GM23248 (cell line): ENCODE measurements at regions not wholly inside any gene's neighbourhood (a gene's known extent, or its start where the extent isn't known, plus 50 kb on each side); places are given as distances from the start of the nearest gene placed in this dataset.

Experiments
- DNase-seq: peaks from one replicate; pipeline ENCODE4 v3.0.0-alpha.2; 2015
- H2AFZ ChIP-seq: fragments of 200-600 bp; sonication (generic); 2 replicates; pipeline ENCODE4 v1.6.1; 2016; ENCODE audit warnings: antibody characterized with exemption
- H3F3A ChIP-seq: fragments of 200-600 bp; sonication (generic); 2 replicates; pipeline ENCODE4 v1.6.1; 2016; ENCODE audit warnings: mild to moderate bottlenecking, antibody characterized with exemption, mixed run types; ENCODE audit not compliant: insufficient read depth
- H3K27ac ChIP-seq: fragments of 200-600 bp; sonication (generic); 2 replicates; pipeline ENCODE4 v1.5.1; 2016; ENCODE audit warnings: mild to moderate bottlenecking
- H3K27me3 ChIP-seq: fragments of 200-600 bp; sonication (generic); replicated peaks from 2 replicates; pipeline ENCODE4 v1.6.1; 2016; ENCODE audit warnings: mild to moderate bottlenecking; ENCODE audit not compliant: insufficient read depth
- H3K36me3 ChIP-seq: fragments of 200-600 bp; sonication (generic); 2 replicates; pipeline ENCODE4 v1.6.1; 2016; ENCODE audit warnings: low read depth, mild to moderate bottlenecking
- H3K4me1 ChIP-seq: fragments of 200-600 bp; sonication (generic); 2 replicates; pipeline ENCODE4 v1.6.1; 2016; ENCODE audit warnings: mild to moderate bottlenecking; ENCODE audit not compliant: insufficient read depth
- H3K4me2 ChIP-seq: fragments of 200-600 bp; sonication (generic); one replicate; pipeline ENCODE4 v1.6.1; 2016; ENCODE audit warnings: mild to moderate bottlenecking; ENCODE audit not compliant: unreplicated experiment
- H3K4me3 ChIP-seq: fragments of 200-600 bp; sonication (generic); 2 replicates; pipeline ENCODE4 v1.5.1; 2016; ENCODE audit warnings: mild to moderate bottlenecking
- H3K79me2 ChIP-seq: fragments of 200-600 bp; sonication (generic); 2 replicates; pipeline ENCODE4 v1.6.1; 2016; ENCODE audit warnings: mild to moderate bottlenecking; ENCODE audit not compliant: insufficient read depth
- H3K9ac ChIP-seq: fragments of 200-600 bp; sonication (generic); 2 replicates; pipeline ENCODE4 v1.6.1; 2016; ENCODE audit warnings: mild to moderate bottlenecking
- H3K9me2 ChIP-seq: fragments of 200-600 bp; sonication (generic); 2 replicates; pipeline ENCODE4 v1.6.1; 2016; ENCODE audit warnings: mixed run types, mild to moderate bottlenecking, moderate library complexity; ENCODE audit not compliant: insufficient read depth
- H3K9me3 ChIP-seq: fragments of 200-600 bp; sonication (generic); one replicate; pipeline ENCODE4 v1.6.1; 2017; ENCODE audit warnings: low read depth
- H4K20me1 ChIP-seq: fragments of 200-600 bp; sonication (generic); 2 replicates; pipeline ENCODE4 v1.6.0; 2016; ENCODE audit not compliant: insufficient read depth
- EZH2 ChIP-seq: fragments of 200-600 bp; sonication (generic); IDR thresholded peaks from 2 replicates; pipeline ENCODE4 v1.6.1; 2018; ENCODE audit warnings: antibody characterized with exemption, mild to moderate bottlenecking; ENCODE audit not compliant: insufficient read depth, poor library complexity, severe bottlenecking
- EZH2phosphoT487 ChIP-seq: fragments of 200-600 bp; sonication (generic); IDR thresholded peaks from 2 replicates; pipeline ENCODE4 v1.6.1; 2018; ENCODE audit warnings: antibody characterized with exemption, moderate library complexity, mild to moderate bottlenecking, low read depth; ENCODE audit not compliant: insufficient read depth
- WGBS, 2 experiments: methylation state at CpG; one replicate each; pipeline ENCODE4 v1.1.6; 2015 to 2017; ENCODE audit warnings: low lambda C conversion rate in 2 of 2, low coverage in 1 of 2; ENCODE audit errors: missing lambda C conversion rate in 2 of 2; 5-methylcytosine and 5-hydroxymethylcytosine counted together
- in situ Hi-C: fragments of 300-500 bp; cut with MboI; formaldehyde crosslinking; loops from 2 replicates; pipeline ENCODE4 v1.15.0; 2020

DNA sequence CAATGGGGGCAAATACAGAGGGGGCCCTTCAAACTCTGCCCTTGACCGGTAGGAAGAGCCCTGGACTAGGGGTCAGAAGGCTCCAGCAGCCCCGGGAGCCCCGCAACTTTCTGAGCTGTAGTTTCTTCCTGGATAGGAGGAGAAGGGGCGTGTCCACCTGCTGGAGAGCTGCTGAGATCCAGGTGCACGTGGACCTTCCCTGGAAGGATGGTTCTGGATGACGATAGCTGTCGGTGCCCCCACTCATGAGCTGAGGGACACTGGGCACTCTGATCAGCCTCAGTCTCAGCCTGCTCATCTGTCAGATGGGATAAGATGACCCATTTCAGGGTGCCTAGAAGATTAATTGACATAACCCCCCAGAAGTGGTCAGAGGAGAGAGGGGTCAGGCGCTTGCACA is 125.2 kb upstream of the HDAC4 start:
- 0 out of 2 replicates have a peak, but pooled peaks cover 4% of the 10 kb centered on the region for H3K27me3 ChIP-seq
- DNase-seq: no peak
- in situ Hi-C loops: no loop called here
- no peaks in the 10 kb centered on the region for H3K9me3 ChIP-seq
- H3K27ac ChIP-seq: no peak overlapping the region
- no peaks in the 10 kb centered on the region for H3K36me3 ChIP-seq
- WGBS, 2 experiments: 53 to 55% methylated on average over 8 of the region's 8 CpGs
- no peak overlapping the region for H3K9ac ChIP-seq
- H4K20me1 ChIP-seq: no peaks in the 10 kb centered on the region
- H3K79me2 ChIP-seq: no peaks in the 10 kb centered on the region
- no peak for TF ChIP-seq EZH2
- TF ChIP-seq EZH2phosphoT487: no peak
- H3K4me2 ChIP-seq: no peak overlapping the region
- no peak overlapping the region for H3K4me3 ChIP-seq
- no peak overlapping the region for H2AFZ ChIP-seq
- H3F3A ChIP-seq: no peaks in the 10 kb centered on the region
- no peaks in the 10 kb centered on the region for H3K9me2 ChIP-seq
- no peaks in the 10 kb centered on the region for H3K4me1 ChIP-seq

DNA sequence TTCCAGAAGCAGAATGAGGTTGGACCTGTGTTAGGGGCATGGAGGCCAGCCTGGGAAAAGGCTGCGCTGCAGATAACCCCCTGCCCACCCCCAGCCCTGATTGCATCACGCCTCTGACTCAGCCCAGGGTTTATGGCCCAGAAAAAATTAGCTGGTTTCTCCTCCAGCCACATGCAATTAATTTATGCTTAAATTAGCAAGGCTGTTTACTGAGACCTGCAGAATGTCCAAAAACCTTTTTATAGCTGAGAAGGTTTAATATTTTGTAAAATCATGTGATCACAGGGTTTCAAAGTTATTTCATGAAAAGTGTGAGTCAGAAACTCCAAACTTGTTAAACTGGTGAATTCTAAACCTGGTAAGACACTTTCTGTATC is 123.1 kb upstream of the HDAC4 start:
- no peak overlapping the region for H2AFZ ChIP-seq
- H3K4me1 ChIP-seq: no peaks in the 10 kb centered on the region
- DNase-seq: peak; percentile 17
- no peak overlapping the region for H3K4me2 ChIP-seq
- TF ChIP-seq EZH2phosphoT487 (no peak), EZH2 (no peak)
- no peak overlapping the region for H3K9ac ChIP-seq
- H4K20me1 ChIP-seq: no peaks in the 10 kb centered on the region
- 0 to 2% methylated on average over 2 of the region's 2 CpGs for WGBS, 2 experiments
- in situ Hi-C loops: no loop called here
- no peaks in the 10 kb centered on the region for H3F3A ChIP-seq
- 0 out of 2 replicates have a peak, but pooled peaks cover 4% of the 10 kb centered on the region for H3K27me3 ChIP-seq
- no peaks in the 10 kb centered on the region for H3K79me2 ChIP-seq
- H3K9me2 ChIP-seq: no peaks in the 10 kb centered on the region
- H3K36me3 ChIP-seq: no peaks in the 10 kb centered on the region
- no peak overlapping the region for H3K27ac ChIP-seq
- H3K9me3 ChIP-seq: no peaks in the 10 kb centered on the region
- no peak overlapping the region for H3K4me3 ChIP-seq

DNA sequence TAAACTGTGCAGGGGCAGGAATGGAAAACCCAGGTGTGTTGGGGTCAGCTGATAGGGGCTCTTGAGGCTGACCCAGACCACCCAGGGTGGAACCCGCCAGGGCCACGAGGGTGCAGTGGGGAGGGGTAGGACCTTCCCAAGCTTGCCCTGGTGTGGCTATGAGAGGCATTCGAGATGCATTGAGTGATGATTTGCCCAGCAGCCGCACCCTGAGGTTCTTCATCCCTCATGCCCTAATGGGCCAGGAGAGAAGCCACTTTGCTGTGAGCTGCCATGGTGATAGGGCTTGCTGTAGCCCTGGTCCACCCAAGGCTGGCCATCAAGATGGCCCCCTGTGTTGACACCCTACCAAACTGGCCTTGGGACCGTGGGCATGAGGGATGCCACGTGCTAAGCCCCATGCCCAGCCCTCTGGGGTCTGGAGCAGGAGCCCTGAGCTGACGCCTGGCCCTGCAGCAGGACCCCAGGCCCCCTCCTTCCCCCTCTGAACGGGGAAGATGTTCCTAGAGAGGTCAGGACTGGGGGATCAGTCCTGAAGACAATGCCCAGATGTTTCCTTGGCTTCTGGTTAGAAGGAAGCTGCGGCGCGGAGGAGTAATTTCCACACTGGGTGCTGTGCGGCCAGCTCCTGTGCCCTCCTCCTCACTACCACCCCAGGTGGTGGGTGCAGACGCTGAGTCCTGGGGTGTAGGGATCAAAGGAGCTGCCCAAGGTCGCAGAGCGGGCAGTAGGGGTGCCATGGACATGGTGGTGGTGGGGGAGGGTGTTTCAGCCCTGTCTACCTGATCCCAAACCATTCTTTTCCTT is 122.5 kb upstream of the HDAC4 start:
- 0 out of 2 replicates have a peak, but pooled peaks cover 4% of the 10 kb centered on the region for H3K27me3 ChIP-seq
- no peak overlapping the region for H3K4me3 ChIP-seq
- H3K9ac ChIP-seq: no peak overlapping the region
- in situ Hi-C loops: no loop called here
- no peaks in the 10 kb centered on the region for H3F3A ChIP-seq
- H3K79me2 ChIP-seq: no peaks in the 10 kb centered on the region
- H3K27ac ChIP-seq: no peak overlapping the region
- H3K36me3 ChIP-seq: no peaks in the 10 kb centered on the region
- no peak overlapping the region for H2AFZ ChIP-seq
- H3K4me2 ChIP-seq: no peak overlapping the region
- H3K9me3 ChIP-seq: no peaks in the 10 kb centered on the region
- H3K9me2 ChIP-seq: no peaks in the 10 kb centered on the region
- WGBS, 2 experiments: 57 to 59% methylated on average over 15 of the region's 15 CpGs
- no peak for DNase-seq
- H4K20me1 ChIP-seq: no peaks in the 10 kb centered on the region
- no peaks in the 10 kb centered on the region for H3K4me1 ChIP-seq
- TF ChIP-seq EZH2phosphoT487: no peak
- TF ChIP-seq EZH2: no peak

DNA sequence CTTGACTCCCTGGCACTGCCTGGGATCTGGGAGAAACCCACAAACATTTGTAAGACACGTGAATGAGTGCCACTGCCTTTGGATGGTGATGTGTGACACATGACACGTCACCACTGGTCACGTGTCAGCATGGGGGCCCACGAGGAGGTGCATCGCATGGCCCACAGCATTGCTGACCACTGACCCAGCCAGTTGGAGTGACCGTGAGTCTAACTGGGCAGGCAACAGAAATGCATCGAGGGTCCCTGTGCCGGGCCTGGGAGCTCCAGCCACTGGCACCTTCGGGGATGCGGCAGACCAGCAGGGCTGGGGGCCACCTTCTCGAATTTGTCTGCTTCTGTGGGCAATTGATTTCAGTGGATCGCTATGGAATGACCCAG is 121.9 kb upstream of the HDAC4 start:
- TF ChIP-seq EZH2phosphoT487 (no peak), EZH2 (no peak)
- H3K4me2 ChIP-seq: no peak overlapping the region
- 0 out of 2 replicates have a peak, but pooled peaks cover 4% of the 10 kb centered on the region for H3K27me3 ChIP-seq
- H3K36me3 ChIP-seq: no peaks in the 10 kb centered on the region
- H3K79me2 ChIP-seq: no peaks in the 10 kb centered on the region
- in situ Hi-C loops: no loop called here
- H3K27ac ChIP-seq: no peak overlapping the region
- no peaks in the 10 kb centered on the region for H3K9me3 ChIP-seq
- no peak overlapping the region for H2AFZ ChIP-seq
- DNase-seq: no peak
- no peaks in the 10 kb centered on the region for H3K9me2 ChIP-seq
- no peak overlapping the region for H3K9ac ChIP-seq
- no peaks in the 10 kb centered on the region for H3K4me1 ChIP-seq
- 56 to 64% methylated on average over 12 of the region's 12 CpGs for WGBS, 2 experiments
- H4K20me1 ChIP-seq: no peaks in the 10 kb centered on the region
- H3F3A ChIP-seq: no peaks in the 10 kb centered on the region
- no peak overlapping the region for H3K4me3 ChIP-seq
